Astrocyte (in vitro differentiated cells and primary cell): ENCODE measurements at regions not wholly inside any gene's neighbourhood (a gene's known extent, or its start where the extent isn't known, plus 50 kb on each side); places are given as distances from the start of the nearest gene placed in this dataset.

Experiments
- DNase-seq: peaks from one replicate; pipeline ENCODE4 v3.0.0-alpha.2; 2010; ENCODE audit warnings: low read depth
- FAIRE-seq: peaks from 2 replicates; lab custom pipeline; 2011; peaks lifted over from hg19 to GRCh38; lab: Jason Lieb, UNC
- H2AFZ ChIP-seq: 2 replicates; pipeline ENCODE4 v1.6.0; 2012; ENCODE audit warnings: low read depth, low read length, inconsistent platforms
- H3K27ac ChIP-seq: 2 replicates; pipeline ENCODE4 v1.5.1; 2011; ENCODE audit warnings: low read depth, low read length, inconsistent platforms
- H3K27me3 ChIP-seq: 2 replicates; pipeline ENCODE4 v1.6.0; 2011; ENCODE audit warnings: low read length, inconsistent platforms; ENCODE audit not compliant: insufficient read depth
- H3K36me3 ChIP-seq: 2 replicates; pipeline ENCODE4 v1.5.1; 2011; ENCODE audit warnings: low read length, inconsistent platforms; ENCODE audit not compliant: insufficient read depth
- H3K4me1 ChIP-seq: 2 replicates; pipeline ENCODE4 v1.5.1; 2011; ENCODE audit warnings: low read length, inconsistent platforms; ENCODE audit not compliant: insufficient read depth
- H3K4me2 ChIP-seq: 2 replicates; pipeline ENCODE4 v1.6.0; 2012; ENCODE audit warnings: low read length, inconsistent platforms
- H3K4me3 ChIP-seq: 2 replicates; pipeline ENCODE4 v1.5.1; 2011; ENCODE audit warnings: low read depth, mild to moderate bottlenecking, low read length, inconsistent platforms; ENCODE audit not compliant: insufficient read depth
- H3K79me2 ChIP-seq: 2 replicates; pipeline ENCODE4 v1.6.0; 2012; ENCODE audit warnings: mild to moderate bottlenecking, low read length, inconsistent platforms; ENCODE audit not compliant: insufficient read depth
- H3K9ac ChIP-seq: 2 replicates; pipeline ENCODE4 v1.6.0; 2012; ENCODE audit warnings: mild to moderate bottlenecking, low read length, inconsistent platforms
- H3K9me3 ChIP-seq: 2 replicates; pipeline ENCODE4 v1.5.1; 2012; ENCODE audit warnings: low read depth, mild to moderate bottlenecking, low read length, inconsistent platforms; ENCODE audit not compliant: insufficient read depth
- H4K20me1 ChIP-seq: 2 replicates; pipeline ENCODE4 v1.6.0; 2012; ENCODE audit warnings: low read length, inconsistent platforms; ENCODE audit not compliant: insufficient read depth
- H3K27ac Mint-ChIP-seq: one replicate; pipeline ENCODE4 v1.8.0; 2021; ENCODE audit warnings: mild to moderate bottlenecking, mixed read lengths; ENCODE audit not compliant: unreplicated experiment
- H3K27me3 Mint-ChIP-seq: one replicate; pipeline ENCODE4 v1.8.0; 2021; ENCODE audit warnings: low read depth, mixed read lengths; ENCODE audit not compliant: unreplicated experiment
- H3K36me3 Mint-ChIP-seq: one replicate; pipeline ENCODE4 v1.8.0; 2021; ENCODE audit warnings: low read depth, mixed read lengths; ENCODE audit not compliant: unreplicated experiment
- H3K4me1 Mint-ChIP-seq: one replicate; pipeline ENCODE4 v1.8.0; 2021; ENCODE audit warnings: low read depth, mixed read lengths; ENCODE audit not compliant: unreplicated experiment
- H3K4me3 Mint-ChIP-seq: one replicate; pipeline ENCODE4 v1.8.0; 2021; ENCODE audit warnings: mild to moderate bottlenecking, moderate library complexity, mixed read lengths; ENCODE audit not compliant: unreplicated experiment
- H3K9me3 Mint-ChIP-seq: one replicate; pipeline ENCODE4 v1.8.0; 2021; ENCODE audit warnings: mild to moderate bottlenecking, mixed read lengths; ENCODE audit not compliant: unreplicated experiment
- CTCF ChIP-seq: IDR thresholded peaks from 2 replicates; pipeline ENCODE4 v1.5.1; 2011; ENCODE audit warnings: low read depth, mild to moderate bottlenecking, inconsistent platforms, low read length, moderate library complexity; ENCODE audit not compliant: insufficient read depth
- EZH2 ChIP-seq: IDR thresholded peaks from 2 replicates; pipeline ENCODE4 v1.6.1; 2012; ENCODE audit warnings: mild to moderate bottlenecking, low read length, inconsistent platforms; ENCODE audit not compliant: insufficient read depth

- H3K4me1 Mint-ChIP-seq, result no peaks in the 10 kb centered on the region
- no peak for FAIRE-seq
Measured at GRCh38 chr3:24657870-24658510, 163.3 kb upstream of the THRB start.

GRCh38 chr3:24661175-24661584 is 166.5 kb upstream of the THRB start:
- H3K27ac ChIP-seq, result no peak overlapping the region
- H3K27ac Mint-ChIP-seq, result no peak overlapping the region
- no peak for TF ChIP-seq CTCF
- no peak for TF ChIP-seq EZH2
- H3K9me3 ChIP-seq, result no peaks in the 10 kb centered on the region
- DNase-seq (no peak), FAIRE-seq (no peak)
- no peak overlapping the region for H2AFZ ChIP-seq
- no peaks in the 10 kb centered on the region for H4K20me1 ChIP-seq
- no peaks in the 10 kb centered on the region for H3K27me3 ChIP-seq
- H3K79me2 ChIP-seq, result no peaks in the 10 kb centered on the region
- H3K4me3 ChIP-seq, result no peak overlapping the region
- no peak overlapping the region for H3K4me2 ChIP-seq
- H3K4me1 ChIP-seq, result no peaks in the 10 kb centered on the region
- H3K9ac ChIP-seq, result no peak overlapping the region
- H3K4me3 Mint-ChIP-seq, result no peak overlapping the region
- H3K27me3 Mint-ChIP-seq, result no peaks in the 10 kb centered on the region
- no peaks in the 10 kb centered on the region for H3K4me1 Mint-ChIP-seq
- no peaks in the 10 kb centered on the region for H3K36me3 ChIP-seq
- no peaks in the 10 kb centered on the region for H3K9me3 Mint-ChIP-seq
- H3K36me3 Mint-ChIP-seq, result no peaks in the 10 kb centered on the region

More at GRCh38 chr3:24657870-24658510, 163.3 kb upstream of the THRB start:
- no peaks in the 10 kb centered on the region for H4K20me1 ChIP-seq
- Mint-ChIP-seq H3K36me3 (no peaks in the 10 kb centered on the region), H3K27me3 (no peaks in the 10 kb centered on the region), H3K27ac (no peak overlapping the region), H3K4me3 (no peak overlapping the region), H3K9me3 (peaks cover 5% of the 10 kb centered on the region)
- H3K9me3 ChIP-seq, result no peaks in the 10 kb centered on the region
- H3K27ac ChIP-seq, result no peak overlapping the region
- no peak overlapping the region for H3K4me2 ChIP-seq
- H3K4me1 ChIP-seq, result no peaks in the 10 kb centered on the region
- TF ChIP-seq CTCF, result no peak
- no peak for TF ChIP-seq EZH2
- H3K4me3 ChIP-seq, result no peak overlapping the region
- no peaks in the 10 kb centered on the region for H3K27me3 ChIP-seq
- DNase-seq, result no peak
- H2AFZ ChIP-seq, result no peak overlapping the region
- H3K9ac ChIP-seq, result no peak overlapping the region
- H3K36me3 ChIP-seq, result no peaks in the 10 kb centered on the region
- H3K79me2 ChIP-seq, result no peaks in the 10 kb centered on the region

- no peaks in the 10 kb centered on the region for H3K36me3 Mint-ChIP-seq
- H3K4me1 Mint-ChIP-seq, result no peaks in the 10 kb centered on the region
- H3K9me3 Mint-ChIP-seq, result no peaks in the 10 kb centered on the region
- H3K27ac Mint-ChIP-seq, result peak overlapping the region; percentile 73
- H3K4me3 Mint-ChIP-seq, result no peak overlapping the region
- Histone ChIP-seq H4K20me1 (no peaks in the 10 kb centered on the region), H3K4me3 (no peak overlapping the region), H3K9me3 (no peaks in the 10 kb centered on the region), H3K4me1 (no peaks in the 10 kb centered on the region), H2AFZ (no peak overlapping the region), H3K36me3 (no peaks in the 10 kb centered on the region), H3K9ac (no peak overlapping the region), H3K27ac (no peak overlapping the region), H3K27me3 (no peaks in the 10 kb centered on the region), H3K4me2 (no peak overlapping the region), H3K79me2 (no peaks in the 10 kb centered on the region)
- TF ChIP-seq EZH2, result no peak
- DNase-seq (no peak), FAIRE-seq (no peak)
- H3K27me3 Mint-ChIP-seq, result no peaks in the 10 kb centered on the region
Measured at GRCh38 chr3:24662449-24663345, 168.0 kb upstream of the THRB start.
